ENCODE measurements at regions not wholly inside any gene's neighbourhood (a gene's known extent, or its start where the extent isn't known, plus 50 kb on each side); places are given as distances from the start of the nearest gene placed in this dataset.

DNA sequence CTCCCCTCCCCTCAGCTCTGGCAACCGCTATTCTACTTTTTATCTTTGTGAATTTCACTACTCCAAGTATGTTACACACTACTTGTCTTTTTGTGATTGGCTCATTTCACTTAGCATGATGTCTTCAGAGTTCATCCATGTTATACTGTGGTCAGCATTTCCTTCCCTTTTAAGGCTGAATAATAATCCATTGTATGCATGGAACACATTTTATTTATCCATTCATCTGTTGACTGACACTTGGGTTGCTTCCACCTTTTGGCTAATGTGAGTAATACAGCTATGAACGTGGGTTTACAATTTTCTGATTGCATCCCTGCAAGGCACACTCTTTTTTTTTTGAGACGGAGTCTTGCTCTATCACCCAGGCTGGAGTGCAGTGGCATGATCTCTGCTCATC, 53.0 kb upstream of the FUT8 start:
- DNase-seq = no peak

DNA sequence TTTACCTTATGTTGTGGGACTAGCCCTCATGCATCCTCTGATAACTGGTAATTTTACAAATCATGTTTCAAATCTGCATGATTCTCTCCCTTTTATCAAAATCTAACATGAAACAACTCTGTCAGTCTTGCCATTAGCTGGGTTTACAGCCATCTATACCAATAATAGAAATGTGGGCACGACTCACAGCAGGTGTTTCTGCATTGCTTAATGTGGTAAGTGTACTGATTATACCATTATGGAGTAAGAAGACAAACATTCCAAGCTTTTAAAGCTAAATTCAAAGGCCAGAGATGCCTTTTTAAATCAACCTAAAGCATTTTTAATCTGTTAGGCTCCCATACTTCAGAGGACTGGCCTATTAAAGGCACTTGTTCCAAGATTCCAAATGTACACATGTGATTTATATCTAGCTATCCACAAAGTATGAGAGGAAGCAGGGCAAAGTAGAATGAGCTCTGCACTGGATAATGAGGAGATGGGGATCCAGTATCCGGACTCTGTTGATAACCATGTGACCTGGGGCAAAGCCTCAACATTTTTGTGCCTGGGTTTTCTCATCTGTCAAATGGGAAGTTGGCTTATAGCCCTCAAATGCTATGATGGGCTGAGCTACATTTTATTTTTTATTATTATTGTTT, 52.3 kb upstream of the FUT8 start:
- DNase-seq = no peak

DNA sequence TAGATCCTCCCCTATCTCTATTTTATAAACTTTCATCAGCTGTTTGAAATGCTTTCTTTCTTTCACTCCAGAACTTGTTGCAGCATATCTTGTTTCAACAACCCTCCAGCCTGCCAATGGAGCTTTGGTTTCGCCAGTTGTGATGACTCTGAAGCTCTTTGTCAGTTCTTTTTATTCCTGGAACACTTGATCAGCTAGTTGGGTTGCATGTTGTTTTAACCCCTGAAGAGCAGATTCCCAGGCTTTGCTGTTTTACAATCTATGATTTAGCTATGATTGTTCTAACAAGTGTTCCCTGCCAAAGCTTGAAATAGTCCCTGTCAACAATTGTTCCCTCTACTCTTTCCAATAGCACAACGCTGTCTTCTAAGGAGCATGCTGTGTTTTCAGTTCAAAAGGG, 50.6 kb upstream of the FUT8 start:
- DNase-seq = peak; percentile 31

Measured in eye (tissue), 1 donor.